ENCODE measurements at regions not wholly inside any gene's neighbourhood (a gene's known extent, or its start where the extent isn't known, plus 50 kb on each side); places are given as distances from the start of the nearest gene placed in this dataset.

DNA sequence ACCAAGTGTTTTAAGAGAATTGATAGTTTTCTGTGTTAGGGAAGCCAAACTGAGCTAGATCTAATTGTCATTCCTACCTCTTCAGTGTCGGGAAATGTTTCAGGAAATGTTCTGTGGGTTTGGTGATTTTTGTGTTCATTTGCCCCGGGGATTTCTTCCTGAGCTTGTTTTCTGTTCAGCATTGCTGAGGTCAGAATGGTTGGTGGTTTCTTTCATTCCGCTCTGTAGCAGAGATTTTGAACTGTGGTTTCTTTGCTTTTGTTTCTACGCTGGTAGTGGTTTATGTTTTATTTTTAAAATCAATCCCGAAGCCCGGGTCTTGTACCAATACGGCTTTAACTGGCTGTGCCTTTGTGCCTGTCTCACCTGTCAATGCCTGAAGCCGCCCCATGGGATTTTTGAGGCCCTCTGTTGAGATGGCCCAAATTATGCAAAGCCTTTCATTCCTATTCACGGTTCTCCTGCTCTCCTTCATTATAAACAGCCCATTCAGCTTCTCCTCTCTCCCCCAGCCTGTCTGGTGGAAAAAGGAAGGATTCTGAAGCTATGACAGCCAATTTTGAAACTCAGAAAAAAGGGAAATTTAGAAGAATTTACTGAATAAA, 417.2 kb upstream of the KAZN start:
- no peak for TF ChIP-seq CTCF (IDR thresholded peaks at IDR 0.05)
- TF ChIP-seq EZH2 (IDR thresholded peaks at IDR 0.05; ENCODE audit: borderline replicate concordance, insufficient read depth, low read depth, low read length, poor library complexity, severe bottlenecking), result no peak

Data from B cell (primary cell).